GM18499 (cell line): ENCODE measurements at regions not wholly inside any gene's neighbourhood (a gene's known extent, or its start where the extent isn't known, plus 50 kb on each side); places are given as distances from the start of the nearest gene placed in this dataset.

ENCODE experiments used
- ATAC-seq: cut with Tn5 transposase; IDR thresholded peaks from one replicate; pipeline ENCODE4 v1.9.1; 2021; ENCODE audit warnings: moderate number of reproducible peaks; ENCODE audit not compliant: insufficient read depth, unreplicated experiment

GRCh38 chr10:35707642-35708425 lies 65.7 kb upstream of the FZD8 start:
- no peak for ATAC-seq

GRCh38 chr10:35706959-35707358 lies 64.9 kb upstream of the FZD8 start:
- ATAC-seq = no peak

- no peak for ATAC-seq
Measured at GRCh38 chr10:35705671-35706070, 63.6 kb upstream of the FZD8 start.

GRCh38 chr10:35705051-35705450 lies 63.0 kb upstream of the FZD8 start:
- no peak for ATAC-seq

GRCh38 chr10:35704401-35704800 lies 62.3 kb upstream of the FZD8 start:
- ATAC-seq = no peak

GRCh38 chr10:35700487-35700882 lies 58.4 kb upstream of the FZD8 start:
- ATAC-seq = no peak

- ATAC-seq = no peak
Measured at GRCh38 chr10:35699848-35700486, 57.9 kb upstream of the FZD8 start.

- ATAC-seq = no peak
Measured at GRCh38 chr10:35696392-35697287, 54.5 kb upstream of the FZD8 start.

- no peak for ATAC-seq
Measured at GRCh38 chr10:35693800-35694199, 51.7 kb upstream of the FZD8 start.
